GM12891 (cell line): ENCODE measurements at regions not wholly inside any gene's neighbourhood (a gene's known extent, or its start where the extent isn't known, plus 50 kb on each side); places are given as distances from the start of the nearest gene placed in this dataset.

Experiments used
- POLR2A ChIP-seq: IDR thresholded peaks from 2 replicates; pipeline ENCODE4 v1.6.1; 2011; ENCODE audit warnings: low read depth, low read length, control low read depth
- POLR2AphosphoS5 ChIP-seq: IDR thresholded peaks from 2 replicates; pipeline ENCODE4 v1.6.1; 2011; ENCODE audit warnings: low read depth, low read length, control low read depth
- TAF1 ChIP-seq: IDR thresholded peaks from 2 replicates; pipeline ENCODE4 v1.6.1; 2011; ENCODE audit warnings: low read depth, low read length, control low read depth

- TF ChIP-seq POLR2A (no peak), TAF1 (no peak), POLR2AphosphoS5 (no peak)
Observed at GRCh38 chr4:182190306-182190705, 52.9 kb upstream of the TENM3 start.
